ENCODE measurements at regions not wholly inside any gene's neighbourhood (a gene's known extent, or its start where the extent isn't known, plus 50 kb on each side); places are given as distances from the start of the nearest gene placed in this dataset.
"Not testable (repeated sequence)": the region's sequence is repeated elsewhere in the genome, so short reads cannot be mapped to it uniquely, and the experiment has no call there.

DNA sequence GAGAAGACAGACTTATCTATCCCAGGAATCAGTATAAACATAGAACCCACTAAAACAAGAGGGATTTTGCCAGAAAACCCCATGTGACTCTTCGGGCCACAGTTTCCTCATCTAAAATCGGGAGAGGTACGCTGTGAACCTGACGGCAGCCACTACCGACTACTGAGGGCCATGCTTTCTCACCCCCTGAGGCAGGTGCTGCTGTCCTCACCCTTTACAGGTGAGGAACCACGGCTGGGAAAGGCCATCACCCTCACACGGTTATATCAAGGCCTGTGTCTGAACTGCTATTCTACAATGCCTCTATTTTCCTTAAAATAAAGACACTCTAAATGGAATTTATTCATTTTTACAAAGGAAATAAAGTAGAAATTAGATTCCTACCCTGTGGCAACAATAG, 73.4 kb upstream of the TNK2 start:
- TF ChIP-seq, protein P1, sequence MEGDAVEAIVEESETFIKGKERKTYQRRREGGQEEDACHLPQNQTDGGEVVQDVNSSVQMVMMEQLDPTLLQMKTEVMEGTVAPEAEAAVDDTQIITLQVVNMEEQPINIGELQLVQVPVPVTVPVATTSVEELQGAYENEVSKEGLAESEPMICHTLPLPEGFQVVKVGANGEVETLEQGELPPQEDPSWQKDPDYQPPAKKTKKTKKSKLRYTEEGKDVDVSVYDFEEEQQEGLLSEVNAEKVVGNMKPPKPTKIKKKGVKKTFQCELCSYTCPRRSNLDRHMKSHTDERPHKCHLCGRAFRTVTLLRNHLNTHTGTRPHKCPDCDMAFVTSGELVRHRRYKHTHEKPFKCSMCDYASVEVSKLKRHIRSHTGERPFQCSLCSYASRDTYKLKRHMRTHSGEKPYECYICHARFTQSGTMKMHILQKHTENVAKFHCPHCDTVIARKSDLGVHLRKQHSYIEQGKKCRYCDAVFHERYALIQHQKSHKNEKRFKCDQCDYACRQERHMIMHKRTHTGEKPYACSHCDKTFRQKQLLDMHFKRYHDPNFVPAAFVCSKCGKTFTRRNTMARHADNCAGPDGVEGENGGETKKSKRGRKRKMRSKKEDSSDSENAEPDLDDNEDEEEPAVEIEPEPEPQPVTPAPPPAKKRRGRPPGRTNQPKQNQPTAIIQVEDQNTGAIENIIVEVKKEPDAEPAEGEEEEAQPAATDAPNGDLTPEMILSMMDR (conservative IDR thresholded peaks at IDR 0.05; ENCODE audit: low read length), result not testable (repeated sequence)
- TF ChIP-seq EZH2phosphoT487 (IDR thresholded peaks at IDR 0.05; ENCODE audit: borderline replicate concordance), result not testable (repeated sequence)

All from Loucy (cell line).